SH-SY5Y (cell line): ENCODE measurements at regions not wholly inside any gene's neighbourhood (a gene's known extent, or its start where the extent isn't known, plus 50 kb on each side); places are given as distances from the start of the nearest gene placed in this dataset.

Experiments used
- GATA2 ChIP-seq: IDR thresholded peaks from 2 replicates; pipeline ENCODE4 v1.6.1; 2011; ENCODE audit warnings: mild to moderate bottlenecking, low read depth, low read length
- GATA3 ChIP-seq: IDR thresholded peaks from 2 replicates; pipeline ENCODE4 v1.6.1; 2011; ENCODE audit warnings: low read depth, mild to moderate bottlenecking, low read length, moderate library complexity

DNA sequence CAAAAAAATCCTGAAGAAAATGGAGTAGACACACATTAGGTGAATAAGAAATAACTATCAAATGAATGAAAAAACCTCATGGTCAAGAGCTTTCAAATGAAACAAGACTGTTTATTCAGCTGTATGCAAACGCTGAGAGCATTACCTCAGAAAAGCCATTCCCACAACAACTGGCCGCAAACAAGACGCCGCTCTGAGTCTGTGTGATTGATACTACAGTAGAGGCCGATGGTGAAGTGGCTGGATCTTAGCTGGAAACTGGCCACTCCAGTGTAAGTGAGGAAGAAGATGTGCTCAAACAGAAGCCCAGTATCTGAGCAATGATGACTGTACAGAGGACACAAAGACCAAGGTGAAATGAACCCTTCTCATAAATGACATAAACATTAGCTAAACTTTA, 252.4 kb upstream of the GHITM start:
- TF ChIP-seq GATA2 (no peak), GATA3 (no peak)
